ENCODE measurements at regions not wholly inside any gene's neighbourhood (a gene's known extent, or its start where the extent isn't known, plus 50 kb on each side); places are given as distances from the start of the nearest gene placed in this dataset.

DNA sequence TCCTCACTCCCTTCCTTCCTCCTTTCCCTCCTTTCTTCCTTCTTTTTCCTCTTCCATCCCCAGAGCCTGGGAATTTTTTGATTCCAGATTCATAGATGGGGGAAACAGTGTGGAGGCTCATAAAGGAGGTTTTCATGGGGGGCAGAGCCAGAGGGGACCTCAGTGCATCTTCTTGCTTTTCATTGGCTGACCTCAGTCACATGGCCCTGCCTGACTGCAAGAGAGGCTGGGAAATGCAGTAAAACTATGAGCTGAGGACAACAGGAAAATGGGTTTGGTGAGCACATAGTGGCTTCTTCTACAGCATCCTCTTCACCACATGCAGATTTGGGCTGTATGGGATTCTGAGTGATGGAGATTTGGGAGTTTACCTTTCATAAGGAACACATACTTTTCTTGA is 437.1 kb upstream of the TBX3 start:
- Histone ChIP-seq H3K4me1 (ENCODE audit: control insufficient read depth, extremely low read depth, insufficient read depth, low read length) (no peaks in the 10 kb centered on the region), H3K9me3 (ENCODE audit: control insufficient read depth, insufficient read depth, low read depth, low read length) (no peaks in the 10 kb centered on the region), H3K36me3 (ENCODE audit: control insufficient read depth, insufficient read depth, low read length) (no peaks in the 10 kb centered on the region), H3K9ac (ENCODE audit: insufficient read depth, low read length) (no peak overlapping the region), H2AFZ (ENCODE audit: low read length) (no peak overlapping the region), H3K4me3 (replicated peaks in 1 of 4; ENCODE audit: control extremely low read depth in 1 of 4, insufficient read depth in 1 of 4, low read depth in 3 of 4, low read length in 4 of 4) (no peak overlapping the region), H3K27me3 (ENCODE audit: control insufficient read depth, insufficient read depth, low read length) (no peaks in the 10 kb centered on the region), H3K79me2 (ENCODE audit: control insufficient read depth, insufficient read depth, low read length) (no peaks in the 10 kb centered on the region), H3K4me2 (ENCODE audit: extremely low read depth, insufficient read depth, low read length) (no peak overlapping the region), H3K27ac (ENCODE audit: insufficient read depth, low read length) (no peak overlapping the region), H4K20me1 (ENCODE audit: control insufficient read depth, extremely low read depth, insufficient read depth, low read length) (no peaks in the 10 kb centered on the region)
- DNase-seq (ENCODE audit: low read depth in 2 of 2), result no peak
- TF ChIP-seq EZH2 (IDR thresholded peaks at IDR 0.05; ENCODE audit: low read length, missing control alignments), result no peak
- TF ChIP-seq, protein P1, sequence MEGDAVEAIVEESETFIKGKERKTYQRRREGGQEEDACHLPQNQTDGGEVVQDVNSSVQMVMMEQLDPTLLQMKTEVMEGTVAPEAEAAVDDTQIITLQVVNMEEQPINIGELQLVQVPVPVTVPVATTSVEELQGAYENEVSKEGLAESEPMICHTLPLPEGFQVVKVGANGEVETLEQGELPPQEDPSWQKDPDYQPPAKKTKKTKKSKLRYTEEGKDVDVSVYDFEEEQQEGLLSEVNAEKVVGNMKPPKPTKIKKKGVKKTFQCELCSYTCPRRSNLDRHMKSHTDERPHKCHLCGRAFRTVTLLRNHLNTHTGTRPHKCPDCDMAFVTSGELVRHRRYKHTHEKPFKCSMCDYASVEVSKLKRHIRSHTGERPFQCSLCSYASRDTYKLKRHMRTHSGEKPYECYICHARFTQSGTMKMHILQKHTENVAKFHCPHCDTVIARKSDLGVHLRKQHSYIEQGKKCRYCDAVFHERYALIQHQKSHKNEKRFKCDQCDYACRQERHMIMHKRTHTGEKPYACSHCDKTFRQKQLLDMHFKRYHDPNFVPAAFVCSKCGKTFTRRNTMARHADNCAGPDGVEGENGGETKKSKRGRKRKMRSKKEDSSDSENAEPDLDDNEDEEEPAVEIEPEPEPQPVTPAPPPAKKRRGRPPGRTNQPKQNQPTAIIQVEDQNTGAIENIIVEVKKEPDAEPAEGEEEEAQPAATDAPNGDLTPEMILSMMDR (conservative IDR thresholded peaks at IDR 0.05 in 1 of 2, IDR thresholded peaks at IDR 0.05 in 1 of 2; ENCODE audit: low read depth in 1 of 2, low read length in 2 of 2), result no peak

DNA sequence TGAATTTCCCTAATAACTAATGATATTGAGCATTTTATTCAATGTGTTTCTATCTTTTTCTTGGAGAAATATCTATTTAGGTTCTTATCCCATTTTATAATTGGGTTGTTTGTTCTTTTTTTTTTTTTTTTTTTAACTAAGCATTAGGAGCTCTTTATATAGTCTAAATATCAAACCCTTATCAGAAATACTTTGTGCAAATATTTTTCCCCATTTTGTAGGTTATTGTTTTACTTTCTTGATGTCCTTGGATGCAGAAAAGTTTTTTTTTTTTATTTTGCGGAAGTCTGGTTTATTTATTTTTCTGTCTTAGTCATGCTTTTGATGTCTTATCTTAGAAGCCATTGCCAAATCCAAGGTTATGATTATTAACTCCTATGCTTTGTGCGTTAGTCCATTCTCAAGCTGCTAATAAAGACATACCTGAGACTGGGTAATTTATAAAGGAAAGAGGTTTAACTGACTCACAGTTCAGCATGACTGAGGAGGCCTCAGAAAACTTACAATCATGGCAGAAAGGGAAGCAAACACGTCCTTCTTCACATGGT is 434.3 kb upstream of the TBX3 start:
- H3K27ac ChIP-seq (ENCODE audit: insufficient read depth, low read length), result no peak overlapping the region
- H3K79me2 ChIP-seq (ENCODE audit: control insufficient read depth, insufficient read depth, low read length), result no peaks in the 10 kb centered on the region
- H2AFZ ChIP-seq (ENCODE audit: low read length), result no peak overlapping the region
- H3K4me2 ChIP-seq (ENCODE audit: extremely low read depth, insufficient read depth, low read length), result no peak overlapping the region
- no peaks in the 10 kb centered on the region for H3K27me3 ChIP-seq (ENCODE audit: control insufficient read depth, insufficient read depth, low read length)
- DNase-seq (ENCODE audit: low read depth in 2 of 2), result peak; percentile 8 to 12
- H3K9ac ChIP-seq (ENCODE audit: insufficient read depth, low read length), result no peak overlapping the region
- no peaks in the 10 kb centered on the region for H3K36me3 ChIP-seq (ENCODE audit: control insufficient read depth, insufficient read depth, low read length)
- no peak overlapping the region for H3K4me3 ChIP-seq (replicated peaks in 1 of 4; ENCODE audit: control extremely low read depth in 1 of 4, insufficient read depth in 1 of 4, low read depth in 3 of 4, low read length in 4 of 4)
- H3K4me1 ChIP-seq (ENCODE audit: control insufficient read depth, extremely low read depth, insufficient read depth, low read length), result no peaks in the 10 kb centered on the region
- no peaks in the 10 kb centered on the region for H4K20me1 ChIP-seq (ENCODE audit: control insufficient read depth, extremely low read depth, insufficient read depth, low read length)
- H3K9me3 ChIP-seq (ENCODE audit: control insufficient read depth, insufficient read depth, low read depth, low read length), result no peaks in the 10 kb centered on the region
- TF ChIP-seq, protein P1 (conservative IDR thresholded peaks at IDR 0.05 in 1 of 2, IDR thresholded peaks at IDR 0.05 in 1 of 2; ENCODE audit: low read depth in 1 of 2, low read length in 2 of 2), result no peak
- TF ChIP-seq EZH2 (IDR thresholded peaks at IDR 0.05; ENCODE audit: low read length, missing control alignments), result no peak

DNA sequence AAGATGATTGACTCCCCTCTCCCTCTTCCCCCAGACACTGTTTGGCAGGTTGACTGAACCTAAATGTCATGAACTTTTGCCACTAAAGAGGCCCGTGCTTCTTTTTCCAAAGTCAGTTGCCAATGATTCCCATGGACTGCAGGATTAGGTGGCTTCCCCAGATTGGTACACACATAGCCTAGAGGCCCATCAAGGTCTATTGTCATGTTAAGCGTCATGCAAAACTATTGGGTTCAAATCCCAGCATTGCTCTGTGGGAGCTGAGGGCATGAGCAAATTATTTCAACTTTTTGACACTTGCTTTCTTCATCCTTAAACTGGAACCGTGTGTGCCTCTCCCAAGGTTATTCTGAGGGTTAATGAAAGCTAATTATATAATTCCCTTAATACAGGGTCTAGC is 430.2 kb upstream of the TBX3 start:
- H3K9ac ChIP-seq (ENCODE audit: insufficient read depth, low read length), result no peak overlapping the region
- H4K20me1 ChIP-seq (ENCODE audit: control insufficient read depth, extremely low read depth, insufficient read depth, low read length), result no peaks in the 10 kb centered on the region
- H3K79me2 ChIP-seq (ENCODE audit: control insufficient read depth, insufficient read depth, low read length), result no peaks in the 10 kb centered on the region
- H3K4me1 ChIP-seq (ENCODE audit: control insufficient read depth, extremely low read depth, insufficient read depth, low read length), result no peaks in the 10 kb centered on the region
- H2AFZ ChIP-seq (ENCODE audit: low read length), result no peak overlapping the region
- DNase-seq (ENCODE audit: low read depth in 2 of 2), result no peak
- no peak overlapping the region for H3K4me2 ChIP-seq (ENCODE audit: extremely low read depth, insufficient read depth, low read length)
- no peak overlapping the region for H3K27ac ChIP-seq (ENCODE audit: insufficient read depth, low read length)
- no peak overlapping the region for H3K4me3 ChIP-seq (replicated peaks in 1 of 4; ENCODE audit: control extremely low read depth in 1 of 4, insufficient read depth in 1 of 4, low read depth in 3 of 4, low read length in 4 of 4)
- H3K9me3 ChIP-seq (ENCODE audit: control insufficient read depth, insufficient read depth, low read depth, low read length), result no peaks in the 10 kb centered on the region
- H3K36me3 ChIP-seq (ENCODE audit: control insufficient read depth, insufficient read depth, low read length), result no peaks in the 10 kb centered on the region
- TF ChIP-seq, protein P1 (conservative IDR thresholded peaks at IDR 0.05 in 1 of 2, IDR thresholded peaks at IDR 0.05 in 1 of 2; ENCODE audit: low read depth in 1 of 2, low read length in 2 of 2), result no peak
- no peak for TF ChIP-seq EZH2 (IDR thresholded peaks at IDR 0.05; ENCODE audit: low read length, missing control alignments)
- H3K27me3 ChIP-seq (ENCODE audit: control insufficient read depth, insufficient read depth, low read length), result no peaks in the 10 kb centered on the region

All from fibroblast of lung (primary cell).